NOMO-1 treated with DMSO at 0.1 percent for 48 hours (cell line): ENCODE measurements at regions not wholly inside any gene's neighbourhood (a gene's known extent, or its start where the extent isn't known, plus 50 kb on each side); places are given as distances from the start of the nearest gene placed in this dataset.

Experiments
- DNase-seq: peaks from one replicate; lab custom pipeline; 2025; ENCODE audit not compliant: unreplicated experiment; lab: John Stamatoyannopoulos, UW

DNA sequence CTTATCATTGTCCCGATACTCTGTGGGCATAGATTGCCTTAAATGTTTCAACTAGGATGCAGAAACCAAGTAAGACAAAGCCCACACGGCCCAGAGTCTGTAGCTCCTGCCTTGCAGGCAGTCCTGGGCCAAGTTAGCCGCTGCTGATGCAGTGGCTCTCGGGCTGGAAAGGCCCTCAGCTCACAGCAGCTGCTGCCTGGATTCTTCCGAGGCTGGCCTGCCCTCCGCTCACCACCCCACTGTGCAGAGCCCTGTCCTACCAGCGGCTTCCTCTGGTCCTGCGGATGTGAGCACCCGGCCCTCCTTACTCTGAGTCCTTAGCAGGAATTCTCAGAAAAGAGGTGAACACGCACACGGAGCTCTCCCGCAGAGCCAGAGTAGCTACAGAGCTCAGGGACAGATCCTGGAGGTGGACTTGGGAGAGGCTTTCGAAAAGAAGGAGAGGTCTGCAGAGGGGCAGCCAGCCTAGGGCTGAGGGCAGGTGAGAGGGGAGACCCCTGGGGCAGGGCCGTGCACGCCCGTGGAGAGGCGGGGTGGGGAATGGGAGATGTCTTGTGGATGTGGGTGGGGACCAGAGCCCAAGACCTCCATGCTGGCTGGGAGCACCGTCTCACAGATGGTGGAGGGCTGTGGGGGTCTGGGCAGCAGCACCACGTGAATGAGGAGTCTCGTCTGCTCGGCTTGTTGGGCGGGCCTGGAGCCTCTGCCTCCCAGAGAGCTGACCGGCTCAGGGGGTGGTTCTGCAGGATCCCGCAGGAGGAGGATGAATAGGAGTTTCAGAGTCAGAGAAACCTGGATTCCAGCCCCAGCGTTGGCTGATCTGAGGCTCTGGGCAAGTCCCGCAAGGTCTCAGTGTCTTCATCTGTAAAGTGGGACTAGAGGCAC lies 117.4 kb upstream of the B3GAT1 start:
- DNase-seq = no peak

- DNase-seq = no peak
Measured at GRCh38 chr11:134528453-134528852, 116.4 kb upstream of the B3GAT1 start.

DNA sequence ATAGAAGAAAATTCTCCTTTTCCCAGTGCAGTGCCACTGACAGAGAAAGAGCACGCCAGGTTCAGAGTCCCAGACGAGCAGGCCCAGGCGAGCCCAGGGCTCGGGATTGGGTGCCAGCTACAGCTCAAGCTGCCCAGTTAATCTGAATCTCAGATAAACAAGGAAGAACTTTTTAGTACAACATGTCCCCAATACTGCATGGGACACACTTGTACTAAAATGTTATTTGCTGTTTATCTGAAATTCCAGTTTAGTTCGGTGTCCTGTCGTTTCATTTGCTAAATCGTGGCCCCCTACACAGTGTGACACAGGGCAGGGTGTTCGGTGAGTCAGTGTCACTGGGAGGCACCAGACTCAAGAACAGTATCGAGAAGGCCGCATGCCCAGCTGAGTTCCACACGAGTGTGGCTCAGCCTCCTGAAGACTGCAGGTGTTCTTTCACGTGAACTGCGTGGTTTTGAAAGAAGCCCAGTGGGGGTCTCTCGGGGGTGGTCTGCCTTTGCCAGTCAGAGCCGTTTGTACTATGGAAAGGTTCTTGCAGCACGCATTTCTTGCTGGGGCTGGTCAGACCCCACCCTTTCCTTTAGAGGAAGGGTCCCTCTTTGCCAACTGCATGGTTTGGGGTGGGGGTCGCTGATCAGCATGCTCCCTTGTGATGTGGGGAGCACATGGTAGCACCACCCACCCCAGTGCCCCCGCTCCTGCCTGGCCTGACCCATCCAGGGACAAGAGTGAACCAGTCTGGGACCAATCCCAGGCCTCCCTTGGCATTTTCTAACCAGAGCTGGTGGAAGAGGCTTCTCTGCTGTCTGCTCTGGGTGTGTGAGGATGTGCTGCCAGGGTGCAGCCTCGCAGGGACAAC lies 115.6 kb upstream of the B3GAT1 start:
- no peak for DNase-seq

DNA sequence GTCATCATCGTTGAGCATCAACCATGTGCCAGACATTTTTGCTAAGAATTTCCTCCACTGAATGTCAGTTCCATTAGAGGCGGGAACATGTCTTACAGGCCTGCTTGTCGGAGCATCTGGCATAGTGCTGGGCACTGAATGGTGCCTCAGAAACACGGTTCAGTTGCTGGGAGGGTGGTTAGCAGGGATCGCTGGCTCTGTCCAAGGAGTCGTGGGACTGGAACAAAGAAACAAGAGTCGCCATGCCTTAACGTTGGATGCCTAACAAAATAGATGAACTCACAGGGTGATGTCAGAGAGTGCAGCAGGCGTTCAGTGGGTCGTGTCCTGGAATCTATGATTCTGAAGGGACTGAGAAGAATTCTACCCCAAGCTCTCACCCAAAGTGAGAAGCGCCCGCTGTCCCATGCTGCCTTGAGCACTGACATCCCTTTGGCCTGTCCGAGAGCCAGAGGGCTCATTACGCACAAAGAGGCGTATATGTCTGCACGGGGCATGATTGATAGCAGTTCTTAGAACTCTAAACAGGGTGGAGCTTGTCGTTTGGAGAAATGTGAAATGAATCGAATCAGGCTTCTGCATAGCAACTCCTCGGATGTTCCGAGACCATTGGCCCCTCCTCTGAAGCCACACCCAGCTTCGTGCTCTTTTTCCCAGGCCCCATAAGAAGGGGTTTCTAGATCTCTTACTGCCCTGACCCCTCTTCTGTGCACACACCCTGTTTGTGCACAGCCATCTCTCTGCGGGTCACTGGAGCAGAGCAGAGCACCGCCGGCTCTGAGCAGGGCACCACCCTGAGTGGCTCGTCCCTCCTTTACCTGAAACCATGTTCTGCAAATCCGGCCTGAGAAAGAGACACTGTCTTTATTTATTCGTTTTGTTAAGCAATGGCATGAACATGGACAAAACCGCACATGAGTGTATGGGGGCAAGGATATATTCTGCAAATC lies 113.1 kb upstream of the B3GAT1 start:
- DNase-seq = no peak

GRCh38 chr11:134524201-134524600 lies 112.2 kb upstream of the B3GAT1 start:
- no peak for DNase-seq

DNA sequence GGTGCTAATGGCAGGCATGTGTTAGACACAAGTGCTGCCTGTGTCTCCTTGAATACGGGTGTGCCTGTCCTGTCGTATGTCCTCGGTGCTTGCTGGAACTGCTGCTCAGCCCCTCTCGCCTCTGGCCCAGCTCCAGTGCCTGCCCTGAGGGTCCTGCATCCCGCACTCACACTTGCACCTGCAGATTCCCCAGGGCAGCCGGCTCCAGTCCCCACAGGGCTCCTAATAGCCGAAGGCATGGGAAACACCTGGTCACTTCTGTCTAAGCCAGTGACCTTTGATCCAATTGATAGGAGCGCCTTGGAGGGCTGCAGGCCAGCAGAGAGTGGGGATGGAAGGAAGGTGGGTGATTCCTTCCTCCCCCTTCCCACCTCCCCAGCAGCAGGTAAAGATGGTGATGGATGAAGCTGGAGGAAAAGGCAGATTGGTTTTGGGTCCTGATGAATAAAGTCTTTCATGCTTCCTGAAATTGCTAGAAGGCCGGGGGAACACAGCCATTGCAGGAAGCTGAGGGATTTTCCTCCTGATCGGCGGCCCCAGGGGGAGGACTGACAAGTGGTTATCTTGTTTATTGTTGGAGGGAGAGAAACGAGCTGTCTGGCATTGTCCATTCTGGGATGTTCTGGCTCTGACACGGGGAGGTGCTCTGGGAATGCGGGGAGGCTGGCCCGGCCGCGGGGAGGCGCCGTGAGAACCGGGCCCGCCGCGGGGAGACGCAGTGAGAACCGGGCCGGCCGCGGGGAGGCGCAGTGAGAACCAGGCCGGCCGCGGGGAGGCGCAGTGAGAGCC lies 110.9 kb upstream of the B3GAT1 start:
- DNase-seq = no peak

DNA sequence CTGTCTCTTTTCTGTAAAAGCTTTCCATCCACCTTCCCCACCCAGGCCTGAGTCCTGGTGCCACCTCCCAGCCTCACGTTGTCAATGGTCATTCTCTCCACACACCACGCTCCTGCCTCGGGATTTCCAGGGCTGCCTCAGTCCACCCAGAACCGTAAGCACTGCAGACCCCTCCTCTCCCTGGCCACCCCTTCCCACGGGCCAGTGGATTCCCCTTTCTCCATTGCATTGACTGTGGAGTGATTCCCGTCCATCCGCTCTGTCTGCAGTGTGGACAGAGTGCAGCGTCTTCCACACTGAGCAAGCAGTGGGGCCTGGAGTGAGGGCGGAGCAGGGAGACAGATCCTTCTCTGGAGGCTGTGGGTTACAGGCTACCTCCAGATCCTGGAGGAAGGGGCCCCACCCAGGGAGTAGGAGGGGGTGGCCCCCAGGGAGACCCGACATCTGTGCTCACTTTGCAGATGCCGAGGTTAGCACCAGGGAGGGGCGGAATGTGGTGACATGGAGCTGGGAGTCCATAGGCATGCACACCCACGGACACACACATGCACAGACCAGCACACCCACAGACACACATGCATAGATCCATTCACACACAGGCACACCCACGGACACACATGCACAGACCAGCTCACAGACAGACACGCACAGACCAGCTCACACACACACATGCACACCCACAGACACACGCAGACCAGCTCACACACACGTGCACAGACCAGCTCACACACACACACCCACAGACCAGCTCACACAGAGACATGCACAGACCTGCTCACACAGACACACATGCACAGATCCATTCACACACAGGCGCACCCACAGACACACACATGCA lies 109.6 kb upstream of the B3GAT1 start:
- DNase-seq = no peak

DNA sequence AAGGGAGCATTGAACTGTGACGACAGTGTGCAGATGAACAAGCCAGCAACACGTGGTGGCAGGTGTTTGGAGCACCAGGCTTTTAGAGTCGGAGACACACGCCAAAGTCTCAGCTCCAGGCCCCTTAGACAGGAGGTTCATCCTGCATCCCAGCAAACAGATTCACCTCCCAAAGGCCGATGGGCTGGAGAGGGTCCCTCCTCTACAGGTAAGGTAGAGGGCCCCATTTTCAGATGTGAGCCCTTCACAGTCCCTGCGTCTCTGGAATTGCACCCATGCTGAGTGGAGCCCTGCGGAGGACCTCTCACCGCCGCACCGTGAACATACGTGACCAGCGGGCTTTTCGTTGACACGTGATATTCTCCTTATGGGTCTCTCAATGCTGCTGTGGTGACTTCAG lies 109.0 kb upstream of the B3GAT1 start:
- DNase-seq = no peak

GRCh38 chr11:134519788-134520187 lies 107.7 kb upstream of the B3GAT1 start:
- DNase-seq = no peak

- DNase-seq = no peak
Measured at GRCh38 chr11:134519390-134519750, 107.3 kb upstream of the B3GAT1 start.

GRCh38 chr11:134518616-134519389 lies 106.8 kb upstream of the B3GAT1 start:
- no peak for DNase-seq

DNA sequence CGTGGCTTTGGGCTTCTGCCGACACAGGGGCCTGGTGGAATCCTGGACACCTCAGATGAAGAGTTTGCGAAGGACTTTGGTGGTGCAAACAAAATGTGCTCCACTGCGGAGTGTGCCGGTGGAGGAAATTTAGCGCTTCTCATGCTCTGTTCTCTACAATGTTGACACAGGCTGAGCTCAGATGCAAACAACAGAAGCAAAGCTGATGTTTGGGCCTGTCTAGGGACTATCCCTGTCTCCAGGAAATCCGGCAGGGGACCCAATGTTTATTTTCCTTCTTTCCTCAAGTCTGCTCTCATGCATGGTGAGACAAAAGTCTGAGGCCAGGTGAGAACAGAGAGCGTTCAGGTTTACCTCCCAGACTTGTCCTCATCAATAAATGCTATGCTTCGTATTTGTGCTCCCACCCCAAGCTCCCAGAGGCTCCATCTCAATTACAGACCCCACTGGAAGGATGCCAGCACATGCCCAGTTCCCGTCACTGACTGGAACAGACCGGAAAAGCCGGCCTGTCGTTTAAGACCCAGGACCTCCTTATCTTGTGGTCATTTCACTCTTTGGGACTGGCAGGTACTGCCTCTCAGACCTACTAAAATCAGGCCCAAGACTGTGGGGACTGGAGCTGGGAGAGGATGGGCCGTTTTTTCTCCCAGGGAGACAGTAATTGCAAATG lies 105.7 kb upstream of the B3GAT1 start:
- no peak for DNase-seq

DNA sequence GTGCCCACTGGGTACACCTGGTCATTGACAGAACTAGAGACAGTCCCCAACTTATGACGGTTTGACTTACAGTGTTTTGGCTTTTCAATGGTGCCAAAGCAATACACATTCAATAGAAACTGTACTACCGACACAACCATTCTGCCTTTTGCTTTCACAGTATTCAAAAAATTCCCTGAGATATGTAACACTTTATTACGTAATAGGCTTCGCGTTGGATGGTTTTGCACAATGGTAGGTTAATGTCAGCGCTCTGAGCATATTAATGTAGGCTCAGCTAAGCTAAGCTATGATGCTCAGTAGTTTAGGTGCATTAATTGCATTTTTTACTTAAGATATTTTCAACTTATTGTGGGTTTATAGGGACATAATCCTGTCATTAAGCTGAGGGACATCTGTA lies 105.1 kb upstream of the B3GAT1 start:
- DNase-seq = no peak

DNA sequence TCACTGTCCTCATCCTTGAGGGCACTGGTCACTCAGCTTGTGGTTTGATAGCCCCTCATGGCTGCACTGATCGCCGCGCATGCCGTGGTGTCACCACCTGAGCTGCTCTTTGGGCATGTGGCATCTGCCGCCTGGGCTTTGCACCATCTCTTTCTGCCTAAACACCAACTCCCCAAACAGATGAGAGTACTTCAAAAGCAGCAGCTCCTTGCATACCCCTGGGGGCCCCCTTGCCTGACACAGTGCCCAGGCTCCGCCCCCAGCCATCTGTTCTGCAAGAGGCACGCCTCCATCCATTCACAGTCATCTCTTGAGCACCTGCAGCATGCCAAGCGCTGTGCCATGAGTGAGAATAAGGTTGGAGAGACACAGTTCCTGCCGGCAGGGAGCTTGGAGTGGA lies 104.5 kb upstream of the B3GAT1 start:
- no peak for DNase-seq

- DNase-seq = no peak
Measured at GRCh38 chr11:134515081-134515960, 103.3 kb upstream of the B3GAT1 start.

DNA sequence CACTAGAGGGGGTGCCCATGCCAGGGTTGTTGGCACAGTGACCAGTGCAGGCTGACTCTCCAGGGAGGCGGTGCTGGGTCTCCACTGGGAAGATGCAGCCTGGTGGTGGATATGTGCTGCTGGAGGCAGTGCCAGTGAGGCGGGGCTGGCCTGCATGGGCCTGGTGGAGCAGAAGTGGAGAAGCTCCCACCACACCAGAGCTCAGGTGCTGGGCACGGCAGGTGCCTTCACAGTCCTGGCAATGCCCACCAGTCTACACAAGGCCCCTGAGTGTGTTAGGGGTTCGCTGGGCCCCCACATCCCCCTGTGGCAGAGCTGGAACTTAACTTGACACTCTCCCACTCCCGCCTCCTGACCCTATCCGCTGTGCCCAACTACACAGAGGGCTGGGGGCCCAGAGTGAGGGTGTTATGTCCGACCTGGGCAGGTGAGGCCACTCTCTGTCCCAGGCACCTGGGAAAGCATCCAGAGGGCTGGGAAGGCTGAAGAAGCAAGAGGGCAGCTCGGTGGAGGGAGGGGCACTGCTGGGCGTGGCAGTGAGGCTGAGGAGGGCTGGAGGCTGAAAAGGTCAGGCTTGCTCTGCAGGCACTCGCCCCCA lies 102.4 kb upstream of the B3GAT1 start:
- no peak for DNase-seq
